Endothelial cell of umbilical vein (primary cell): ENCODE measurements at regions not wholly inside any gene's neighbourhood (a gene's known extent, or its start where the extent isn't known, plus 50 kb on each side); places are given as distances from the start of the nearest gene placed in this dataset.

Experiments
- BruUV-seq: library from RNA; stranded (reverse); fragments of 400-500 nt; replicated peaks from 2 replicates; lab custom pipeline; 2021; lab: Mats Ljungman, UMichigan
- CTCF ChIA-PET: fragments of 300-600, 350-600 bp; sonication (Branson Sonifier 250); formaldehyde crosslinking; loops from one replicate; lab custom pipeline; 2021; ENCODE audit warnings: antibody characterized with exemption, inconsistent platforms; lab: Charles Lee
- POLR2A ChIA-PET: fragments of 300-600, 350-600 bp; sonication (Branson Sonifier 250); formaldehyde crosslinking; loops from one replicate; lab custom pipeline; 2021; ENCODE audit warnings: antibody characterized with exemption, inconsistent platforms; lab: Charles Lee
- DNase-seq: peaks from one replicate; pipeline ENCODE4 v3.0.0-alpha.2; 2011; ENCODE audit warnings: low read depth, low spot score
- FAIRE-seq: peaks from 2 replicates; lab custom pipeline; 2011; peaks lifted over from hg19 to GRCh38; lab: Jason Lieb, UNC
- H2AFZ ChIP-seq: 2 replicates; pipeline ENCODE4 v1.6.0; 2012; ENCODE audit warnings: low read depth, low read length, control low read depth, inconsistent platforms
- H3K27ac ChIP-seq: 2 replicates; pipeline ENCODE4 v1.5.1; 2011; ENCODE audit warnings: low read depth, mild to moderate bottlenecking, control low read depth, low read length, moderate library complexity; ENCODE audit not compliant: insufficient read depth
- H3K27me3 ChIP-seq, 2 experiments: 2 replicates each; pipeline versions ENCODE4 v1.6.0 to v1.6.1; 2011; ENCODE audit warnings: low read length in 2 of 2, mixed read lengths in 1 of 2; ENCODE audit not compliant: control insufficient read depth in 2 of 2, insufficient read depth in 2 of 2
- H3K36me3 ChIP-seq, 2 experiments: 2 replicates in 1 of 2; 3 replicates in 1 of 2; pipeline ENCODE4 v1.5.1; 2011; ENCODE audit warnings: low read length in 2 of 2, mild to moderate bottlenecking in 1 of 2, moderate library complexity in 1 of 2; ENCODE audit not compliant: control insufficient read depth in 2 of 2, insufficient read depth in 2 of 2; ENCODE audit errors: extremely low read depth in 1 of 2
- H3K4me1 ChIP-seq: 3 replicates; pipeline ENCODE4 v1.5.1; 2011; ENCODE audit warnings: mild to moderate bottlenecking, low read length; ENCODE audit not compliant: control insufficient read depth, insufficient read depth; ENCODE audit errors: extremely low read depth
- H3K4me2 ChIP-seq: 2 replicates; pipeline ENCODE4 v1.6.1; 2011; ENCODE audit warnings: low read length, control low read depth, mixed read lengths; ENCODE audit not compliant: insufficient read depth
- H3K4me3 ChIP-seq, 3 experiments: fragments of 200-600 bp in 1 of 3; sonication (generic), shearing (Covaris generic) in 1 of 3; replicated peaks in 1 of 3; 2 replicates each; pipeline ENCODE4 v1.5.1; 2011 to 2016; ENCODE audit warnings: control low read depth in 3 of 3, low read length in 3 of 3, mild to moderate bottlenecking in 2 of 3, inconsistent platforms in 1 of 3, low read depth in 1 of 3, moderate library complexity in 1 of 3; ENCODE audit not compliant: insufficient read depth in 1 of 3
- H3K79me2 ChIP-seq: 2 replicates; pipeline ENCODE4 v1.6.0; 2012; ENCODE audit warnings: low read length, inconsistent platforms; ENCODE audit not compliant: control insufficient read depth, insufficient read depth
- H3K9ac ChIP-seq: replicated peaks from 2 replicates; pipeline ENCODE3; 2011; ENCODE audit warnings: low read length, control low read depth; ENCODE audit not compliant: insufficient read depth; ENCODE audit errors: extremely low read depth
- H3K9me1 ChIP-seq: replicated peaks from 3 replicates; pipeline ENCODE4 v1.6.0; 2011; ENCODE audit warnings: mild to moderate bottlenecking, low read length; ENCODE audit not compliant: control insufficient read depth, insufficient read depth; ENCODE audit errors: extremely low read depth
- H3K9me3 ChIP-seq: replicated peaks from 2 replicates; pipeline ENCODE4 v1.5.1; 2012; ENCODE audit warnings: low read length, inconsistent platforms; ENCODE audit not compliant: control insufficient read depth, insufficient read depth
- H4K20me1 ChIP-seq: replicated peaks from 2 replicates; pipeline ENCODE3; 2011; ENCODE audit warnings: mild to moderate bottlenecking, low read length; ENCODE audit not compliant: control insufficient read depth, insufficient read depth; ENCODE audit errors: extremely low read depth
- EZH2 ChIP-seq: IDR thresholded peaks from 2 replicates; pipeline ENCODE4 v1.6.1; 2012; ENCODE audit warnings: borderline replicate concordance, low read depth, mild to moderate bottlenecking, moderate library complexity, low read length, inconsistent platforms; ENCODE audit not compliant: severe bottlenecking
- FOS ChIP-seq: IDR thresholded peaks from 2 replicates; pipeline ENCODE4 v1.6.1; 2011; ENCODE audit warnings: mild to moderate bottlenecking, low read length, moderate library complexity, borderline replicate concordance; ENCODE audit not compliant: insufficient read depth
- GATA2 ChIP-seq: IDR thresholded peaks from 2 replicates; pipeline ENCODE4 v1.7.0; 2011; ENCODE audit warnings: low read depth, mild to moderate bottlenecking, moderate library complexity, mixed read lengths, low read length; ENCODE audit not compliant: insufficient read length, insufficient read depth
- JUN ChIP-seq: IDR thresholded peaks from 2 replicates; pipeline ENCODE4 v1.6.1; 2011; ENCODE audit warnings: borderline replicate concordance, low read depth; ENCODE audit not compliant: insufficient read length, insufficient read depth
- MYC ChIP-seq: IDR thresholded peaks from one replicate; pipeline ENCODE4 v1.6.1; 2011; ENCODE audit warnings: mild to moderate bottlenecking, low read depth, low read length
- POLR2A ChIP-seq: IDR thresholded peaks from 2 replicates; pipeline ENCODE4 v1.6.1; 2012; ENCODE audit warnings: low read depth, mild to moderate bottlenecking, control low read depth, low read length
- POLR2AphosphoS5 ChIP-seq: IDR thresholded peaks from 2 replicates; pipeline ENCODE4 v1.6.1; 2012; ENCODE audit warnings: low read depth, mild to moderate bottlenecking, control low read depth, low read length, moderate library complexity; ENCODE audit not compliant: insufficient read depth
- dilution Hi-C: fragments of 300-500 bp; cut with MboI; formaldehyde crosslinking; loops from one replicate; pipeline ENCODE4 v1.15.0; 2019; ENCODE audit warnings: low sequenced_read_pairs; ENCODE audit not compliant: extremely low pct_ligation_motif_present
- intact Hi-C: fragments of 100-400 bp; cut with micrococcal nuclease; formaldehyde crosslinking; loops from one replicate; pipeline ENCODE4 v1.10.0; 2022
- TF ChIP-seq, protein P1 (sequence below), 2 donors: IDR thresholded peaks; 1 replicate in 1 of 2; 2 replicates in 1 of 2; pipeline ENCODE4 v1.5.1; 2011; ENCODE audit warnings: low read length in 2 of 2, mild to moderate bottlenecking in 2 of 2, moderate library complexity in 2 of 2, control low read depth in 1 of 2, inconsistent platforms in 1 of 2, low read depth in 1 of 2; ENCODE audit not compliant: insufficient read depth in 1 of 2; ENCODE audit errors: extremely low read depth in 1 of 2
- TF ChIP-seq, protein P2 (sequence below): IDR thresholded peaks from 2 replicates; pipeline ENCODE4 v1.6.1; 2011; ENCODE audit not compliant: insufficient read depth, insufficient read length

DNA sequence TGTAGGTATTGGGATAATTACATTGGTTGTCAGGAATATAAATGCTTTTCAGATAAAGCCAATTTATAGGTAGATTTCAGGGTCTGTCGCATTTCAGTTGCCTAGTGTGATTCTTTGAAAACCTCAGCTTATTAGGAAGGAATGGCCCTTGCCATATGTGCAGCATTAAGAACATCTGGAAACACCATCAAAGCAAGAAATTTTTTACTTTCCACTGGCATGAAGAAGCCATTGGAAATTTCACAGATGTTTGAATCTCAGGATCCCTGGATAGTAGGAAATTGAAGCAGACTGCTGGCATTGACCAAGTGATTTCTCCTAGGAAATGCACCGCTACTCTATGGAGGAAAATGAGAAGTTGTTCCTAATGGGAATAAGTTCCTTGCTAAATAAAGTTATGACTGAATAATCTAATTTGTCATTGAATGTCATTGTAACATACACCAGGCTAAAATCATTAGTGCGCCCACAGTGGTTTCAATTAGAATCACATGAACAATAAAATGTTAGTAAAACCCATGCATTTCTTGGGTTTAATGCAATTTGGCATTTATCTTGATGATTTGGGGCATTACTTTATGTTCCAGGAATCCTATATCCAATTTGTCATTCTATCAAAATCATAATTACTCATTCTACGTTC is 950.1 kb downstream of the EPHA7 start:
- Histone ChIP-seq H4K20me1 (no peaks in the 10 kb centered on the region), H2AFZ (no peak overlapping the region), H3K9ac (no peak overlapping the region), H3K4me1 (peaks cover 6% of the 10 kb centered on the region), H3K4me2 (no peak overlapping the region), H3K27ac (no peak overlapping the region), H3K27me3 (no peaks in the 10 kb centered on the region), H3K9me3 (no peaks in the 10 kb centered on the region), H3K79me2 (no peaks in the 10 kb centered on the region), H3K4me3 (no peak overlapping the region), H3K36me3 (no peaks in the 10 kb centered on the region), H3K9me1 (no peaks in the 10 kb centered on the region)
- intact Hi-C loops (no loop called here), dilution Hi-C loops (no loop called here)
- DNase-seq (no peak), FAIRE-seq (no peak)
- ChIA-PET CTCF (no interaction called here), POLR2A (no interaction called here)
- no TSS peak for BruUV-seq
- TF ChIP-seq POLR2A: no peak
- TF ChIP-seq MYC: no peak
- TF ChIP-seq JUN: no peak
- TF ChIP-seq, protein P1, sequence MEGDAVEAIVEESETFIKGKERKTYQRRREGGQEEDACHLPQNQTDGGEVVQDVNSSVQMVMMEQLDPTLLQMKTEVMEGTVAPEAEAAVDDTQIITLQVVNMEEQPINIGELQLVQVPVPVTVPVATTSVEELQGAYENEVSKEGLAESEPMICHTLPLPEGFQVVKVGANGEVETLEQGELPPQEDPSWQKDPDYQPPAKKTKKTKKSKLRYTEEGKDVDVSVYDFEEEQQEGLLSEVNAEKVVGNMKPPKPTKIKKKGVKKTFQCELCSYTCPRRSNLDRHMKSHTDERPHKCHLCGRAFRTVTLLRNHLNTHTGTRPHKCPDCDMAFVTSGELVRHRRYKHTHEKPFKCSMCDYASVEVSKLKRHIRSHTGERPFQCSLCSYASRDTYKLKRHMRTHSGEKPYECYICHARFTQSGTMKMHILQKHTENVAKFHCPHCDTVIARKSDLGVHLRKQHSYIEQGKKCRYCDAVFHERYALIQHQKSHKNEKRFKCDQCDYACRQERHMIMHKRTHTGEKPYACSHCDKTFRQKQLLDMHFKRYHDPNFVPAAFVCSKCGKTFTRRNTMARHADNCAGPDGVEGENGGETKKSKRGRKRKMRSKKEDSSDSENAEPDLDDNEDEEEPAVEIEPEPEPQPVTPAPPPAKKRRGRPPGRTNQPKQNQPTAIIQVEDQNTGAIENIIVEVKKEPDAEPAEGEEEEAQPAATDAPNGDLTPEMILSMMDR (IDR thresholded peaks at IDR 0.05; ENCODE audit: extremely low read depth in 1 of 2, insufficient read depth in 1 of 2, low read depth in 1 of 2, low read length in 2 of 2): no peak
- no peak for TF ChIP-seq EZH2
- TF ChIP-seq, protein P2, sequence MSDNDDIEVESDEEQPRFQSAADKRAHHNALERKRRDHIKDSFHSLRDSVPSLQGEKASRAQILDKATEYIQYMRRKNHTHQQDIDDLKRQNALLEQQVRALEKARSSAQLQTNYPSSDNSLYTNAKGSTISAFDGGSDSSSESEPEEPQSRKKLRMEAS: no peak
- no peak for TF ChIP-seq POLR2AphosphoS5
- TF ChIP-seq GATA2: no peak
- no peak for TF ChIP-seq FOS
